Endothelial cell of umbilical vein (primary cell): ENCODE measurements at regions not wholly inside any gene's neighbourhood (a gene's known extent, or its start where the extent isn't known, plus 50 kb on each side); places are given as distances from the start of the nearest gene placed in this dataset.

Experiments used
- CTCF ChIP-seq, 2 donors: IDR thresholded peaks; 1 replicate in 1 of 2; 2 replicates in 1 of 2; pipeline ENCODE4 v1.5.1; 2011; ENCODE audit warnings: low read length in 2 of 2, mild to moderate bottlenecking in 2 of 2, moderate library complexity in 2 of 2, control low read depth in 1 of 2, inconsistent platforms in 1 of 2, low read depth in 1 of 2; ENCODE audit not compliant: insufficient read depth in 1 of 2; ENCODE audit errors: extremely low read depth in 1 of 2
- EZH2 ChIP-seq: IDR thresholded peaks from 2 replicates; pipeline ENCODE4 v1.6.1; 2012; ENCODE audit warnings: borderline replicate concordance, low read depth, mild to moderate bottlenecking, moderate library complexity, low read length, inconsistent platforms; ENCODE audit not compliant: severe bottlenecking
- GATA2 ChIP-seq: IDR thresholded peaks from 2 replicates; pipeline ENCODE4 v1.7.0; 2011; ENCODE audit warnings: low read depth, mild to moderate bottlenecking, moderate library complexity, mixed read lengths, low read length; ENCODE audit not compliant: insufficient read length, insufficient read depth
- MAX ChIP-seq: IDR thresholded peaks from 2 replicates; pipeline ENCODE4 v1.6.1; 2011; ENCODE audit not compliant: insufficient read depth, insufficient read length
- POLR2A ChIP-seq: IDR thresholded peaks from 2 replicates; pipeline ENCODE4 v1.6.1; 2012; ENCODE audit warnings: low read depth, mild to moderate bottlenecking, control low read depth, low read length
- POLR2AphosphoS5 ChIP-seq: IDR thresholded peaks from 2 replicates; pipeline ENCODE4 v1.6.1; 2012; ENCODE audit warnings: low read depth, mild to moderate bottlenecking, control low read depth, low read length, moderate library complexity; ENCODE audit not compliant: insufficient read depth

GRCh38 chr3:98712726-98713125 is 50.4 kb upstream of the ST3GAL6 start:
- TF ChIP-seq CTCF (IDR thresholded peaks at IDR 0.05; ENCODE audit: extremely low read depth in 1 of 2, insufficient read depth in 1 of 2, low read depth in 1 of 2, low read length in 2 of 2) (no peak), POLR2A (no peak), EZH2 (no peak), MAX (no peak), POLR2AphosphoS5 (no peak), GATA2 (no peak)
